ENCODE measurements at regions not wholly inside any gene's neighbourhood (a gene's known extent, or its start where the extent isn't known, plus 50 kb on each side); places are given as distances from the start of the nearest gene placed in this dataset.

GRCh38 chr5:8094304-8094703 is 225.4 kb downstream of the MTRR start:
- TF ChIP-seq, protein P1, sequence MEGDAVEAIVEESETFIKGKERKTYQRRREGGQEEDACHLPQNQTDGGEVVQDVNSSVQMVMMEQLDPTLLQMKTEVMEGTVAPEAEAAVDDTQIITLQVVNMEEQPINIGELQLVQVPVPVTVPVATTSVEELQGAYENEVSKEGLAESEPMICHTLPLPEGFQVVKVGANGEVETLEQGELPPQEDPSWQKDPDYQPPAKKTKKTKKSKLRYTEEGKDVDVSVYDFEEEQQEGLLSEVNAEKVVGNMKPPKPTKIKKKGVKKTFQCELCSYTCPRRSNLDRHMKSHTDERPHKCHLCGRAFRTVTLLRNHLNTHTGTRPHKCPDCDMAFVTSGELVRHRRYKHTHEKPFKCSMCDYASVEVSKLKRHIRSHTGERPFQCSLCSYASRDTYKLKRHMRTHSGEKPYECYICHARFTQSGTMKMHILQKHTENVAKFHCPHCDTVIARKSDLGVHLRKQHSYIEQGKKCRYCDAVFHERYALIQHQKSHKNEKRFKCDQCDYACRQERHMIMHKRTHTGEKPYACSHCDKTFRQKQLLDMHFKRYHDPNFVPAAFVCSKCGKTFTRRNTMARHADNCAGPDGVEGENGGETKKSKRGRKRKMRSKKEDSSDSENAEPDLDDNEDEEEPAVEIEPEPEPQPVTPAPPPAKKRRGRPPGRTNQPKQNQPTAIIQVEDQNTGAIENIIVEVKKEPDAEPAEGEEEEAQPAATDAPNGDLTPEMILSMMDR (conservative IDR thresholded peaks at IDR 0.05 in 1 of 2, IDR thresholded peaks at IDR 0.05 in 1 of 2; ENCODE audit: low read depth in 1 of 2, low read length in 2 of 2): no peak
- no peak for TF ChIP-seq EZH2 (IDR thresholded peaks at IDR 0.05; ENCODE audit: low read length, missing control alignments)

Data from fibroblast of lung (primary cell).